GM10266 (cell line): ENCODE measurements at regions not wholly inside any gene's neighbourhood (a gene's known extent, or its start where the extent isn't known, plus 50 kb on each side); places are given as distances from the start of the nearest gene placed in this dataset.

ENCODE experiments used
- DNase-seq: peaks from one replicate; pipeline ENCODE4 v3.0.0; 2012; ENCODE audit errors: extremely low spot score
- CTCF ChIP-seq: IDR thresholded peaks from 2 replicates; pipeline ENCODE4 v1.5.1; 2012; ENCODE audit warnings: mild to moderate bottlenecking, low read depth; ENCODE audit not compliant: control insufficient read depth, insufficient read depth; ENCODE audit errors: missing control alignments

GRCh38 chr18:25646971-25647370 lies 295.0 kb upstream of the ZNF521 start:
- DNase-seq, result no peak
- no peak for TF ChIP-seq CTCF

GRCh38 chr18:25639596-25639995 lies 287.6 kb upstream of the ZNF521 start:
- TF ChIP-seq CTCF, result no peak
- no peak for DNase-seq

- no peak for TF ChIP-seq CTCF
- no peak for DNase-seq
Observed at GRCh38 chr18:25633563-25633962, 281.6 kb upstream of the ZNF521 start.

- no peak for DNase-seq
- no peak for TF ChIP-seq CTCF
Observed at GRCh38 chr18:25630682-25631081, 278.7 kb upstream of the ZNF521 start.

GRCh38 chr18:25621682-25622081 lies 269.7 kb upstream of the ZNF521 start:
- no peak for DNase-seq
- no peak for TF ChIP-seq CTCF

GRCh38 chr18:25621144-25621543 lies 269.2 kb upstream of the ZNF521 start:
- DNase-seq, result no peak
- no peak for TF ChIP-seq CTCF

- no peak for DNase-seq
Observed at GRCh38 chr18:25614168-25614567, 262.2 kb upstream of the ZNF521 start.

More at GRCh38 chr18:25614168-25614567, 262.2 kb upstream of the ZNF521 start:
- TF ChIP-seq CTCF, result no peak
